GM12874 (cell line): ENCODE measurements at regions not wholly inside any gene's neighbourhood (a gene's known extent, or its start where the extent isn't known, plus 50 kb on each side); places are given as distances from the start of the nearest gene placed in this dataset.

Experiments used
- CTCF ChIP-seq: IDR thresholded peaks from 2 replicates; pipeline ENCODE4 v1.5.1; 2011; ENCODE audit warnings: low read depth, mild to moderate bottlenecking, control low read depth, low read length, moderate library complexity; ENCODE audit not compliant: insufficient read depth

- no peak for TF ChIP-seq CTCF
These were observed 220.7 kb downstream of the TACR3 start for GRCh38 chr4:103499094-103499493.

GRCh38 chr4:103498161-103499070 lies 221.4 kb downstream of the TACR3 start:
- TF ChIP-seq CTCF, result no peak

GRCh38 chr4:103497692-103498091 lies 222.1 kb downstream of the TACR3 start:
- no peak for TF ChIP-seq CTCF

- TF ChIP-seq CTCF, result no peak
These were observed 223.0 kb downstream of the TACR3 start for GRCh38 chr4:103496800-103497199.

- TF ChIP-seq CTCF, result no peak
These were observed 226.2 kb downstream of the TACR3 start for GRCh38 chr4:103493450-103494159.

- no peak for TF ChIP-seq CTCF
These were observed 235.3 kb downstream of the TACR3 start for GRCh38 chr4:103484521-103484920.

- TF ChIP-seq CTCF, result no peak
These were observed 236.9 kb downstream of the TACR3 start for GRCh38 chr4:103482893-103483292.
